HL-60/S4 treated with phorbol 12-myristate 13-acetate at 8.2 ng/mL for 4 days and 3 days (cell line): ENCODE measurements at regions not wholly inside any gene's neighbourhood (a gene's known extent, or its start where the extent isn't known, plus 50 kb on each side); places are given as distances from the start of the nearest gene placed in this dataset.

Source experiments
- in situ Hi-C: fragments of 300-500 bp; cut with MboI; formaldehyde crosslinking; loops from 2 replicates; pipeline ENCODE4 v1.15.0; 2022; ENCODE audit warnings: low sequenced_read_pairs

DNA sequence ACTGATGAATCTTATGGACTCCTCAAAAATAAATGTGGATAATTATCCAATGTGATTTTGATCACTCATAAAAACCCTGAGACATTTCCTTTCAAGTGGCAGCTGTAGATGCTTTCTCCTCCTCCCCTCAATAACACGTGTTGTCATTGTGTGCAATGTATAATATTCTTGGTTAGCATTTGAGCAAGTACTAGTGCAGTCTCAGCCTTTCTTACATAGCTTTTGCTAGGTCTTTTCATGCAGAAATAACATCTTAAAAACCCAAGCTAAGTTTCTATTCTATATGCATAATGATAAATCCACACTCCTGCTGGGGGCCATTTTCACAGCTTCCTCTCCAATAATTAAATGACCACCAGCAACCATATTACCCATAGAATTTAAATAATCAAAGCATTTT, 1835.2 kb upstream of the NUDT12 start:
- in situ Hi-C loops, result no loop called here

GRCh38 chr5:105392710-105393149, 1830.1 kb upstream of the NUDT12 start:
- in situ Hi-C loops, result no loop called here

DNA sequence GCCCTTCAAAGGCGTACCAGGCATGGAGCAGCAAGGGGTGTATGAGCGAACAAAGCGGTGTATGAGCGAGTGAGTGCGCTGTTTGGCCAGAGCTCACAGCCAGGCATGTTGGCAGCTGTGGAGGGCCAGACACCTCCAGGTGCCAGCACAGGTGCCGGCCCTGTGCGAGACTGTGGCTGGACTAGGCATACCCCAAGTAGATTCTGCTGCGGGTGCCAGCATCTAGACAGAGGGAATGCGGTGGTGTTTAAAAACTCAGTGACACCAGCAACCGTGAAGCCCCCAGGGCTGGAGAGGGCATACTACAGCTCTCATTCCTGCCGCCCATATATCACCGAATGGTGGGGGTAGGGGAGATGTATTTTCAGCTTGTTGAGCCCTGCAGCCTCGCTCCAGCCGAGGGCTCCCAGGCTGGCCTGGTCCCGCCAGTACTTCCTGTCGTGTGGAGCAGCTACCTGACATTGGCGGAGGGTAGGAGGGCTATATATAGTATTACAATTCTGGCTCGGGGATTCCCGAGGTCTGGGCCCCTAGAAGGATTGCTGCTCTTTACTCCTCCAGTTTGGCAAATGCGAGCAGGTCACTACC, 1829.6 kb upstream of the NUDT12 start:
- in situ Hi-C loops, result no loop called here

DNA sequence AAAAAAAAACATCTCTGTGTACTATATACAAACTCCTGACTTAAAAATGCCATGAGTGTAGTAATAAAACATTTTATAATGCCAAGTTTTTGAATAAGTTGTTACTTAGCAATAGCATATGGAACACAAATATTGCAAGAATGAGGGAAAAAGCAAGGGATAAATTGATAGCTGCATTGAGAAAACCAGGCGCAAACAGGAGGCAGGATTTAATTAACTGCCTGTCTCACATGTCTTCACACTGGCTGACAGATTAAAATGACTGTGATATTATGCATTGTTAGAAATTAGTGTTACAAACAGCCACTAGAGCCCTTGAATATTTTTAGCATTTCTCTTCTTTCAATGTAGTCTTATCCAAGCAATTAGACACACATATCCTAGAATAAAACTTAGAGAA, 1817.5 kb upstream of the NUDT12 start:
- in situ Hi-C loops, result no loop called here

- in situ Hi-C loops, result no loop called here
Measured at GRCh38 chr5:105371169-105371568, 1808.6 kb upstream of the NUDT12 start.

DNA sequence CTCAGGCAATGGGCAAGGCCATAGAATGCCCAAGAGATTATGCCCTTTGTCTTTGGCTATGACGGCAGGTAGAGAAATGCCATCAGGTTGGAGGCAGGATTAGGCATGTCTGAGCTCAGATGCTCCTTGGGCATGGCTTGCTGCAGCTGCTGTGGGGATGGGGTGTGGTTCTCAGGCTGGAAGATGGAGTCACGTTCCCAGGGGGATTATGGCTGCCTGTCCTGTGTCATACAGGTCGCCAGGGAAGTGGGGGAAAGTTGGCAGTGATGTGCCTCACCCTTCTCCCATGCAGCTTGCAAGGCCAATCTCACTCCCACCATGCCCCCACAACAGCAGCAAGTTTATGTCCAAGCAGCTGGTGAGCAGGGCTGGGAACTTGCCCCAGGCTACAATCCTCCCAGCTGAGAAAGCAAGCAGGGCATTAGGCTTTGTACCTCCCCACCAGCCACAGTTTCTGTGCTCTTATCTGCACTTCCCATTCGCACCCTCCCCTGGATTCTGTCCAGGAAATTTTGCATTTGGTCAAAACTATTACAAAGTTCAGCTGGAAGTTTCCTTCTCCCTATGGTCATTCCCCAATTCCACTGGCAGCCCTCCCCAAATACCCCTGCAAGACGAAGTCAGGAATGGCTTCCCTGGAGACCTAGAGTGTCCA, 1788.0 kb upstream of the NUDT12 start:
- in situ Hi-C loops, result no loop called here

- in situ Hi-C loops, result no loop called here
Measured at GRCh38 chr5:105331558-105331957, 1769.0 kb upstream of the NUDT12 start.

DNA sequence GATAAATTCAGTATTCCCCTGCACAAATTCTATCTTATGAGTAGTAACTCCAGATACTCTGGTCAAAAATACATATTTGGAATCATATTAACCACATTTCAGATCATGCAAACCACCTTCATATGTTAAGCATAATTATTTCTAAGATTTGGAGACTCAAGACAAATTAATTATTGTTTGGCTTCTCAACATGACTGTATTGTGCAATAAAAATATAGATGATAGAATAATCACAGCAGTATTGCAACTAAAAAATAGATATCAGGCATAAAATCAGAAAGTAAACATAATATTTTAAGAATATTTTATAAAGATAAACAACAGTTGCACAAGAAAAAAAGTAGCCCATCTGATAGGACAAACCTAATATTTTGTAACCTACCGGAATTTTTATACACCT, 1767.6 kb upstream of the NUDT12 start:
- in situ Hi-C loops, result no loop called here

- in situ Hi-C loops, result no loop called here
Measured at GRCh38 chr5:105304859-105305258, 1742.3 kb upstream of the NUDT12 start.

DNA sequence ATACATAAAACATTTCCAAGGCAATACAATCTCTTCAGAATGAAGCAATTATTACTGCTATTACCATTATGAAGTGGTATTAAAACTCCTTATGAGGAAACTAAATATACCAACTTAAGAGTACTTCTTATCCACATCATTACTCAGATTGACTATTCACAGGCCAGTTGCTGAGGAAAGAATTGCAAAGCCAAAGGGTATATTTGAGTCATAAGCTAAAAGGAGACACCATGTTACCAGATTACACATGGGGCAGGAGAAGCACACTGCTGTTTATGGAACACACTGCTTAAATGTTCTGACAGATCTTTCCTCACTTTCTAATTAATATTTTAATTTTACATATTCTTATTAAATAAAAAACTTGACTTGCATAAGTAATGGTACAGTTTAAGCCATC, 1726.4 kb upstream of the NUDT12 start:
- in situ Hi-C loops, result no loop called here

- in situ Hi-C loops, result no loop called here
Measured at GRCh38 chr5:105283134-105283533, 1720.5 kb upstream of the NUDT12 start.

DNA sequence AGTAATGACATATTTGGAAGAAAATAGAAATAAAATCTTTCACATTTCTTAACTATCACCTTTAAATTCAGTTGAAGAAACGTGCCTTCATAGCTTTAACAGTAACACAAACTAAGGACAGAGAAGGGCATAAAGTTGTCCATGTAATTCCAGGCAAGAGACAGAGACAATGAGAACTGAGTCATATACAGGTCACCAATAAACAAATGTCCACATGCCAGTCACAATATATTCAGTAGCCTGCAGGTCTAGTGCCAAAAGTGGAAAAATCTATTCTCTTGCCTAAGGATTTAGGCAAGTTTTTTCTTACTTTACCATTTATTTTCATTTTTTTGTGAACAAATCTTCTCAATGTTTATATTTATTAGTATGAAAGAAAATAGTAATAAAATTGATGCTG, 1711.5 kb upstream of the NUDT12 start:
- in situ Hi-C loops, result no loop called here

- in situ Hi-C loops, result no loop called here
Measured at GRCh38 chr5:105263515-105263914, 1700.9 kb upstream of the NUDT12 start.

DNA sequence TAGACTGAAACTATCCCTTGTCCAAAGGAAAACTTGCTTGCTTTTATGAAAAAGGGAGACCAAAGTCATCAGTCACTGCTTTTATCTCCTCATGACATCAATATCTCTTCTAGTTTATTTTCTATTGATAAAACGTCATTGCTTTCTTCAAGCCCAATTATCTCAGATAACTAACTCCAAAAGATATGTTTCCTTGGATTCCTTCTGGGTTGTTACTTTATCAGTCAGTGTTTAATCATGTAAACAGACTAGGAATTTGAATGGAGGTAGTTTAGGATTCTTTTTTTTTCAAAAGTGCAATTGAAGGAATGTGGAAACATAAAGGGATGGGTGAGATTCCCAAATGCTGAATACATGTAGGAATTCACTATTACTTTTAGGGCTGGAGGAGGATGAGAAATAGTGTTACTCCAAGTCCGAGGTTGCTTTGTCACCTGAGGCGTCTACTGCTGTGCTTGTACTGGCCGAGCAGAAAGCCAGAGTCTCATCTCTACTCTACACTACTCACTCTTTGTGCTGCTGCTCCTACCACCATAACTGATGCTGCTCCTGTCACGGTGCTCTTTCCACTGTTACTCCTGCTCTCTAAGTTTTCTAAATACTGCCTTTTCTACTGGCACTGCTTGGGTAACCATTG, 1697.1 kb upstream of the NUDT12 start:
- in situ Hi-C loops, result no loop called here

- in situ Hi-C loops, result no loop called here
Measured at GRCh38 chr5:105238561-105238960, 1676.0 kb upstream of the NUDT12 start.

DNA sequence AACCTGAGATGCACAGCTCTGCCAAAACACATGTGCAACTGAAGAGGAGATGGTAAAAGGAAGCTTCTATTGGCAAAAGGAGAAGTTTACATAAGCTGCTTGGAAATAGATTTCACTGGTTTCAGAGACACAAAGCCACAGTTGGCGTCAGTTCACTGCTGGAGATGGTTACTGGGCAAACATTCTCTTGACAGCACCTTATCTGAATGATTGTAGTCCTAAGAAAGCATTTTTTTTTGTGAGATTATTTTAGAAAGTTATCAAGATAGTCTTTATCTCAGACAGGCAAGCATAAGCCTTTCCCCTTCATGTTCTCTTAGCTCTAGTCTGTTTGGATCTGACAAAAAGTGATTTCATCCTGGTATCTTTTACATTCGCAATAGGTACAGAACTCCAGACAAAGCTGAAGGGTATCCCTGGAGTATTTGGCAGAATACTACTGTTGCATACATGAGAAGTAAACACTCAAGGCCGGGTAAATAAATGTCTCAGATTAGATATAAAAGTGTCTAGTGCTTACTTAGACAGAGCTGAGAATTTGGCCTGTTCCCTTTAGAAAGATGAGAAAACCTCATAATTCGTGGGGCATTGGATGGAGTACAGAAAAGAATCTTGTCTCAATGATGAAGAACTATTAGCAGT, 1668.0 kb upstream of the NUDT12 start:
- in situ Hi-C loops, result no loop called here

GRCh38 chr5:105218018-105218417, 1655.4 kb upstream of the NUDT12 start:
- in situ Hi-C loops, result no loop called here

GRCh38 chr5:105213078-105213477, 1650.5 kb upstream of the NUDT12 start:
- in situ Hi-C loops, result no loop called here

DNA sequence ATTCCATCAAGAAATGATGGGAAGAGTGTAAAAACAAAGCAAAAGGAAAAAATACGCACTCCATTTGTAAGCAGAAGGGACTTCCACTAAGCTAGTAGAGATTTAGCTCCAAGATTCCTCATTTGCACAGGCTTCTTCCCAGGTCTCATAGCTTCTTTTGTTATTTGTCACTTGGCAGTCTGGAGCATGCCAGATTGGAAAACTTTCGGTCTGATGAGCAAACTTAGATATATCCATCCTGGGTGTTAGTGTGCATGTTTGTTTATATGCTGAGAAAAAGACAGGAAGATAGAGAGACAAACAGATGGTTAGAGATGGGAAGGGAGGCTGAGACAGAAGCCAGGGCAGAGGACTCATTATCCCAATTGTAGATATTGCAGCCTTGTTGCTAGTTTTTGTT, 1644.5 kb upstream of the NUDT12 start:
- in situ Hi-C loops, result no loop called here

- in situ Hi-C loops, result no loop called here
Measured at GRCh38 chr5:105197531-105197930, 1634.9 kb upstream of the NUDT12 start.

GRCh38 chr5:105195765-105196164, 1633.2 kb upstream of the NUDT12 start:
- in situ Hi-C loops, result no loop called here

DNA sequence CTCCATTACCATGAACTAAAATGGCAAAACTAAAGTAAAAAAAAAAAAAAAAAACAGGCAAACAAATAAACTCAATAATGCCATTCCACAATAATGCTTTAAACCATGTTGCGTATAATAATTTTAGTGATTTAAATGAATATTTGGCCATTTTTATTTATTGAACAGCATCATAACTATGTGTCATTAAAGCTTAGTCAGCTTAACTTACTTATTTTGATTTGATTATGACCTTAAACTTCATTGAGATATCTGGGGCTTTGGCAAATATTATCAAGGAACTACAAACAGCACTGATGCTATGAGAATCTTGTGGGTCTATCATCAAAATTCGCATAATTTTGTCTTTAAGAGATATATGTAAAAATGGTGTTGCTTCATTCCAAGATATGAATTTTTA, 1610.3 kb upstream of the NUDT12 start:
- in situ Hi-C loops, result no loop called here
